Endodermal cell (in vitro differentiated cells): ENCODE measurements at regions not wholly inside any gene's neighbourhood (a gene's known extent, or its start where the extent isn't known, plus 50 kb on each side); places are given as distances from the start of the nearest gene placed in this dataset.

ENCODE experiments used
- DNase-seq: peaks from one replicate; pipeline ENCODE4 v3.0.0-alpha.2; 2017
- H3K27ac ChIP-seq: 2 replicates; pipeline ENCODE4 v1.5.1; 2013; ENCODE audit warnings: mild to moderate bottlenecking, low read depth, low read length, moderate library complexity
- H3K27me3 ChIP-seq: 2 replicates; pipeline ENCODE4 v1.6.1; 2013; ENCODE audit warnings: mild to moderate bottlenecking, low read length, moderate library complexity; ENCODE audit not compliant: insufficient read depth, control insufficient read depth, poor library complexity, severe bottlenecking
- H3K36me3 ChIP-seq: 2 replicates; pipeline ENCODE4 v1.7.0; 2013; ENCODE audit warnings: mild to moderate bottlenecking, low read length, moderate library complexity; ENCODE audit not compliant: control insufficient read depth, insufficient read depth
- H3K4me1 ChIP-seq: one replicate; pipeline ENCODE4 v1.7.0; 2013; ENCODE audit warnings: low read length; ENCODE audit not compliant: control insufficient read depth, insufficient read depth
- H3K4me3 ChIP-seq: 2 replicates; pipeline ENCODE4 v1.5.1; 2013; ENCODE audit warnings: mild to moderate bottlenecking, low read length, moderate library complexity
- H3K9ac ChIP-seq: 2 replicates; pipeline ENCODE4 v1.6.1; 2013; ENCODE audit warnings: mild to moderate bottlenecking, low read length, moderate library complexity; ENCODE audit not compliant: poor library complexity, severe bottlenecking; ENCODE audit errors: extremely low read depth
- H3K9me3 ChIP-seq: 2 replicates; pipeline ENCODE4 v1.6.1; 2013; ENCODE audit warnings: mild to moderate bottlenecking, low read length, moderate library complexity; ENCODE audit not compliant: control insufficient read depth
- H3K27ac Mint-ChIP-seq: 2 replicates; pipeline ENCODE4 v1.8.0; 2020; ENCODE audit warnings: mixed read lengths
- H3K27me3 Mint-ChIP-seq: 2 replicates; pipeline ENCODE4 v1.8.0; 2021; ENCODE audit warnings: mild to moderate bottlenecking, mixed read lengths; ENCODE audit not compliant: insufficient read depth
- H3K36me3 Mint-ChIP-seq: 2 replicates; pipeline ENCODE4 v1.8.0; 2020; ENCODE audit warnings: low read depth, mixed read lengths
- H3K4me1 Mint-ChIP-seq: 2 replicates; pipeline ENCODE4 v1.8.0; 2020; ENCODE audit warnings: mixed read lengths
- H3K4me3 Mint-ChIP-seq: 2 replicates; pipeline ENCODE4 v1.8.0; 2020; ENCODE audit warnings: mild to moderate bottlenecking, moderate library complexity, mixed read lengths
- H3K9me3 Mint-ChIP-seq: 2 replicates; pipeline ENCODE4 v1.8.0; 2020; ENCODE audit warnings: mild to moderate bottlenecking, mixed read lengths
- WGBS, 2 experiments: methylation state at CpG; one replicate each; pipeline versions ENCODE4 v1.1.5 to v1.1.7; 2013; ENCODE audit warnings: missing lambda C conversion rate in 2 of 2, mixed read lengths in 1 of 2; ENCODE audit not compliant: insufficient coverage in 1 of 2, insufficient read length in 1 of 2; 5-methylcytosine and 5-hydroxymethylcytosine counted together
- TF ChIP-seq, protein P1 (sequence below): fragments of 200-600 bp; sonication (generic); conservative IDR thresholded peaks from 2 replicates; pipeline ENCODE4 v1.5.0; 2021; ENCODE audit warnings: antibody characterized with exemption, mild to moderate bottlenecking

- Mint-ChIP-seq H3K27ac (no peak overlapping the region), H3K27me3 (no peaks in the 10 kb centered on the region), H3K4me3 (no peak overlapping the region), H3K4me1 (peaks cover 1% of the 10 kb centered on the region), H3K36me3 (no peaks in the 10 kb centered on the region), H3K9me3 (no peaks in the 10 kb centered on the region)
- H3K36me3 ChIP-seq, result no peaks in the 10 kb centered on the region
- no peak for DNase-seq
- H3K9me3 ChIP-seq, result no peaks in the 10 kb centered on the region
- H3K4me3 ChIP-seq, result no peak overlapping the region
- 79 to 81% methylated on average over 3 to 6 of the region's 6 CpGs for WGBS, 2 experiments
- H3K27ac ChIP-seq, result no peak overlapping the region
- no peak overlapping the region for H3K9ac ChIP-seq
- no peaks in the 10 kb centered on the region for H3K4me1 ChIP-seq
- H3K27me3 ChIP-seq, result no peaks in the 10 kb centered on the region
- TF ChIP-seq, protein P1, sequence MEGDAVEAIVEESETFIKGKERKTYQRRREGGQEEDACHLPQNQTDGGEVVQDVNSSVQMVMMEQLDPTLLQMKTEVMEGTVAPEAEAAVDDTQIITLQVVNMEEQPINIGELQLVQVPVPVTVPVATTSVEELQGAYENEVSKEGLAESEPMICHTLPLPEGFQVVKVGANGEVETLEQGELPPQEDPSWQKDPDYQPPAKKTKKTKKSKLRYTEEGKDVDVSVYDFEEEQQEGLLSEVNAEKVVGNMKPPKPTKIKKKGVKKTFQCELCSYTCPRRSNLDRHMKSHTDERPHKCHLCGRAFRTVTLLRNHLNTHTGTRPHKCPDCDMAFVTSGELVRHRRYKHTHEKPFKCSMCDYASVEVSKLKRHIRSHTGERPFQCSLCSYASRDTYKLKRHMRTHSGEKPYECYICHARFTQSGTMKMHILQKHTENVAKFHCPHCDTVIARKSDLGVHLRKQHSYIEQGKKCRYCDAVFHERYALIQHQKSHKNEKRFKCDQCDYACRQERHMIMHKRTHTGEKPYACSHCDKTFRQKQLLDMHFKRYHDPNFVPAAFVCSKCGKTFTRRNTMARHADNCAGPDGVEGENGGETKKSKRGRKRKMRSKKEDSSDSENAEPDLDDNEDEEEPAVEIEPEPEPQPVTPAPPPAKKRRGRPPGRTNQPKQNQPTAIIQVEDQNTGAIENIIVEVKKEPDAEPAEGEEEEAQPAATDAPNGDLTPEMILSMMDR, result no peak
Observed at GRCh38 chr6:8245726-8246125, 143.4 kb upstream of the EEF1E1 start.

GRCh38 chr6:8243475-8243874 lies 141.1 kb upstream of the EEF1E1 start:
- Mint-ChIP-seq H3K4me1 (peaks cover 1% of the 10 kb centered on the region), H3K27ac (no peak overlapping the region), H3K36me3 (no peaks in the 10 kb centered on the region), H3K9me3 (no peaks in the 10 kb centered on the region), H3K4me3 (no peak overlapping the region), H3K27me3 (no peaks in the 10 kb centered on the region)
- Histone ChIP-seq H3K27me3 (no peaks in the 10 kb centered on the region), H3K4me1 (no peaks in the 10 kb centered on the region), H3K9me3 (no peaks in the 10 kb centered on the region), H3K9ac (no peak overlapping the region), H3K27ac (no peak overlapping the region), H3K36me3 (no peaks in the 10 kb centered on the region), H3K4me3 (no peak overlapping the region)
- WGBS, 2 experiments, result 54 to 70% methylated on average over 3 of the region's 3 CpGs
- TF ChIP-seq, protein P1, result no peak
- no peak for DNase-seq

- Mint-ChIP-seq H3K27ac (no peak overlapping the region), H3K4me3 (no peak overlapping the region), H3K27me3 (no peaks in the 10 kb centered on the region), H3K36me3 (no peaks in the 10 kb centered on the region), H3K9me3 (no peaks in the 10 kb centered on the region), H3K4me1 (peaks cover 1% of the 10 kb centered on the region)
- Histone ChIP-seq H3K9me3 (no peaks in the 10 kb centered on the region), H3K4me1 (no peaks in the 10 kb centered on the region), H3K27me3 (no peaks in the 10 kb centered on the region), H3K9ac (no peak overlapping the region), H3K4me3 (no peak overlapping the region), H3K27ac (no peak overlapping the region), H3K36me3 (no peaks in the 10 kb centered on the region)
- DNase-seq, result no peak
- 91 to 94% methylated on average over 2 to 3 of the region's 3 CpGs for WGBS, 2 experiments
- TF ChIP-seq, protein P1, result no peak
Observed at GRCh38 chr6:8242885-8243284, 140.5 kb upstream of the EEF1E1 start.
